ENCODE measurements at regions not wholly inside any gene's neighbourhood (a gene's known extent, or its start where the extent isn't known, plus 50 kb on each side); places are given as distances from the start of the nearest gene placed in this dataset.

- H3K36me3 ChIP-seq (ENCODE audit: control insufficient read depth, low read length): no peaks in the 10 kb centered on the region
- H3K4me3 ChIP-seq (ENCODE audit: low read length): no peak overlapping the region
- H3K9me3 ChIP-seq (ENCODE audit: control insufficient read depth, insufficient read depth, low read length): no peaks in the 10 kb centered on the region
- no peak overlapping the region for H3K4me2 ChIP-seq (ENCODE audit: low read length)
- no peaks in the 10 kb centered on the region for H4K20me1 ChIP-seq (ENCODE audit: control insufficient read depth, insufficient read depth, low read depth, low read length)
- H3F3A ChIP-seq (ENCODE audit: control insufficient read depth, insufficient read depth): no peaks in the 10 kb centered on the region
- no peaks in the 10 kb centered on the region for H3K9me2 ChIP-seq (replicated peaks; ENCODE audit: control insufficient read depth, low read length)
- TF ChIP-seq, protein P1, sequence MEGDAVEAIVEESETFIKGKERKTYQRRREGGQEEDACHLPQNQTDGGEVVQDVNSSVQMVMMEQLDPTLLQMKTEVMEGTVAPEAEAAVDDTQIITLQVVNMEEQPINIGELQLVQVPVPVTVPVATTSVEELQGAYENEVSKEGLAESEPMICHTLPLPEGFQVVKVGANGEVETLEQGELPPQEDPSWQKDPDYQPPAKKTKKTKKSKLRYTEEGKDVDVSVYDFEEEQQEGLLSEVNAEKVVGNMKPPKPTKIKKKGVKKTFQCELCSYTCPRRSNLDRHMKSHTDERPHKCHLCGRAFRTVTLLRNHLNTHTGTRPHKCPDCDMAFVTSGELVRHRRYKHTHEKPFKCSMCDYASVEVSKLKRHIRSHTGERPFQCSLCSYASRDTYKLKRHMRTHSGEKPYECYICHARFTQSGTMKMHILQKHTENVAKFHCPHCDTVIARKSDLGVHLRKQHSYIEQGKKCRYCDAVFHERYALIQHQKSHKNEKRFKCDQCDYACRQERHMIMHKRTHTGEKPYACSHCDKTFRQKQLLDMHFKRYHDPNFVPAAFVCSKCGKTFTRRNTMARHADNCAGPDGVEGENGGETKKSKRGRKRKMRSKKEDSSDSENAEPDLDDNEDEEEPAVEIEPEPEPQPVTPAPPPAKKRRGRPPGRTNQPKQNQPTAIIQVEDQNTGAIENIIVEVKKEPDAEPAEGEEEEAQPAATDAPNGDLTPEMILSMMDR (IDR thresholded peaks at IDR 0.05; ENCODE audit: low read depth, low read length, poor library complexity, severe bottlenecking): no peak
- TF ChIP-seq EZH2phosphoT487 (IDR thresholded peaks at IDR 0.05; ENCODE audit: borderline replicate concordance, low read length): no peak
- H3K27me3 ChIP-seq (ENCODE audit: control insufficient read depth, low read length): no peaks in the 10 kb centered on the region
- H3K27ac ChIP-seq (ENCODE audit: low read depth, low read length): no peak overlapping the region
- no peaks in the 10 kb centered on the region for H3K4me1 ChIP-seq (ENCODE audit: control insufficient read depth, low read length)
- H3K79me2 ChIP-seq (ENCODE audit: control insufficient read depth, low read length): no peaks in the 10 kb centered on the region
Observed at GRCh38 chr1:60575326-60575977, 501.9 kb upstream of the C1orf87 start.

GRCh38 chr1:60573726-60574409 lies 500.3 kb upstream of the C1orf87 start:
- H4K20me1 ChIP-seq (ENCODE audit: control insufficient read depth, insufficient read depth, low read depth, low read length): no peaks in the 10 kb centered on the region
- no peaks in the 10 kb centered on the region for H3K79me2 ChIP-seq (ENCODE audit: control insufficient read depth, low read length)
- no peaks in the 10 kb centered on the region for H3K9me3 ChIP-seq (ENCODE audit: control insufficient read depth, insufficient read depth, low read length)
- TF ChIP-seq EZH2phosphoT487 (IDR thresholded peaks at IDR 0.05; ENCODE audit: borderline replicate concordance, low read length): no peak
- TF ChIP-seq, protein P1 (IDR thresholded peaks at IDR 0.05; ENCODE audit: low read depth, low read length, poor library complexity, severe bottlenecking): no peak
- H3K9me2 ChIP-seq (replicated peaks; ENCODE audit: control insufficient read depth, low read length): no peaks in the 10 kb centered on the region
- no peak overlapping the region for H3K4me2 ChIP-seq (ENCODE audit: low read length)
- no peaks in the 10 kb centered on the region for H3K27me3 ChIP-seq (ENCODE audit: control insufficient read depth, low read length)
- no peaks in the 10 kb centered on the region for H3K36me3 ChIP-seq (ENCODE audit: control insufficient read depth, low read length)
- H3K4me1 ChIP-seq (ENCODE audit: control insufficient read depth, low read length): no peaks in the 10 kb centered on the region
- H3F3A ChIP-seq (ENCODE audit: control insufficient read depth, insufficient read depth): no peaks in the 10 kb centered on the region
- H3K4me3 ChIP-seq (ENCODE audit: low read length): no peak overlapping the region
- H3K27ac ChIP-seq (ENCODE audit: low read depth, low read length): no peak overlapping the region

- Histone ChIP-seq H3K4me1 (ENCODE audit: control insufficient read depth, low read length) (no peaks in the 10 kb centered on the region), H4K20me1 (ENCODE audit: control insufficient read depth, insufficient read depth, low read depth, low read length) (no peaks in the 10 kb centered on the region), H3K4me3 (ENCODE audit: low read length) (no peak overlapping the region), H3K27me3 (ENCODE audit: control insufficient read depth, low read length) (no peaks in the 10 kb centered on the region), H3K79me2 (ENCODE audit: control insufficient read depth, low read length) (no peaks in the 10 kb centered on the region), H3F3A (ENCODE audit: control insufficient read depth, insufficient read depth) (no peaks in the 10 kb centered on the region), H3K36me3 (ENCODE audit: control insufficient read depth, low read length) (no peaks in the 10 kb centered on the region), H3K9me3 (ENCODE audit: control insufficient read depth, insufficient read depth, low read length) (no peaks in the 10 kb centered on the region), H3K27ac (ENCODE audit: low read depth, low read length) (no peak overlapping the region), H3K4me2 (ENCODE audit: low read length) (no peak overlapping the region), H3K9me2 (replicated peaks; ENCODE audit: control insufficient read depth, low read length) (no peaks in the 10 kb centered on the region)
- TF ChIP-seq EZH2phosphoT487 (IDR thresholded peaks at IDR 0.05; ENCODE audit: borderline replicate concordance, low read length): no peak
- TF ChIP-seq, protein P1 (IDR thresholded peaks at IDR 0.05; ENCODE audit: low read depth, low read length, poor library complexity, severe bottlenecking): no peak
Observed at GRCh38 chr1:60573121-60573520, 499.6 kb upstream of the C1orf87 start.

Measured in DOHH2 (cell line).